GM18508 (cell line): ENCODE measurements at regions not wholly inside any gene's neighbourhood (a gene's known extent, or its start where the extent isn't known, plus 50 kb on each side); places are given as distances from the start of the nearest gene placed in this dataset.

Experiments
- ATAC-seq: cut with Tn5 transposase; IDR thresholded peaks from one replicate; pipeline ENCODE4 v1.9.1; 2021; ENCODE audit warnings: moderate number of reproducible peaks; ENCODE audit not compliant: insufficient read depth, unreplicated experiment

DNA sequence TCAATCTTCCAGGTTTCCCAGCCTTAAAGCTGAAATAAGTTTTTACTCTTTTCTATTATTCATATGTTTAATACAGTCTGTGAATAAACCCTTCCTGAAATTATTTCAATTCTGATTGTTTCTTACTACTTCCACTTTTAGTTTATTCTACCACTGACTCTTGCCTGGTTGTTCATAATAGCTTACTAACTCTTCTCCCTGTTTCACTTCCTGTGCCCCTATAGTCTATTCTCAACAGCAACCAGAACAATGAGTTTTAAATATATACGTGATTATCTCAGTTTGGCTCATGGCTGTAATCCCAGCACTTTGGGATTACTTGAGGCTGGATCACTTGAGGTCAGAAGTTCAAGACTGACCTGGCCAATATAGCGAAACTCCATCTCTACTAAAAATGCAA is 408.0 kb upstream of the SPOCK3 start:
- ATAC-seq, result no peak

DNA sequence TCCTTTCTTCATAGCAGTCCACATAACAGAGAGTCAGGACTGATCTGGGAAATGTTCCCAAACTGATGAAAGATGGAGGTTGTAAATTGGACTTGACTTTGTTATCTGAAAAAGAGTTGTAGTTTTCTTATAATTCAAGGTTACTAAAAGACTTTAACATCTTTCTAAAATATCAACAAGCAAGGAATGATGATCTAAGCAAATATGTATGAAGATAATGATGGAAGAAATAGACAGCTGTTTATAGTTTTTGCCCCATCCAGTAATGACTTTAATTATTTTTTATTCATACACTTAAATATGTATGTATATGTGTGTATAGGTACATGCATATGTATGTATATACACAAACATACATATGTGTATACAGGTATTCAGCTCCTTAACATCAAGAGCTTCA is 411.1 kb upstream of the SPOCK3 start:
- ATAC-seq, result no peak

DNA sequence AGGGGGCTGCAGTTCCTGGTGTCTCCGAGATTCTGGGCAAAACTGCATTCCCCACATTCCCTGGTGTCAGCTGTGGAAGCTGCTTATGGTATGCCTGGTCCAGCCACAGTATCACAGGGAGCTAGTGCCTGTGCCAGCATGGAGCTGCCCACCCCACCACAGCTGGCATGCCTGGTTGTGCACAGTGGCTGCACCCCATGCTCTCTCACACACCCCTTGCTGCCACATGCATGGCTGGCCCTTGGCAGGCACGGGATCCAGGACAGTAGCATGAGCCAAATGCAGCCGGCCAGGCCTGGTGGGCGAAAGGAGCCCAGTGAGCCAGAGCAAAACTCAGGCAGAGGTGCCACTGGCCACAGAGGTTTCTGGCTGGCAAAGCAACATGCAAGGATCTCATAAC is 418.0 kb upstream of the SPOCK3 start:
- no peak for ATAC-seq

DNA sequence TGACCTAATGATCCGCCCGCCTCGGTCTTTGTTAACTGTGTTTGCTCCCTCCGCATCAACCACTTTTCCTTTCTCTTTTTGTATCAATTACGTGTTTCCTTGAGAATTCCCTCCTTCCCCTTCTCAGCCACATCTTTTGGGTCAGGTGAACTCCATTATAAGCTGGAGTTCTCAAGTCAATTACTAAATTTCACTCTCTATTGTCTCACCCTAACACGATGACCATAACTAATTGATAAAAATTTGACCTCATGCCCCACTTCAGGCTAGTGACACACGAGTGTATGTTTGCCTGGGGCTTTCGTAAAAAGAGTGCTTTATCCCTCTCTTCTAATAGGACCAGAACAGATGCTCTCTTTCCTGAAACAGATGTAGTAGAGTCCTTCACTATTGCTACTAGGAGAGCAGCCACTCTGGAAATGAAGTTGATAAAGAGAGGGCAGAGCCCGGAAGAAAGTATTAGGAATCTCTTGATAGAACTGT is 403.6 kb upstream of the ANXA10 start:
- ATAC-seq, result no peak

DNA sequence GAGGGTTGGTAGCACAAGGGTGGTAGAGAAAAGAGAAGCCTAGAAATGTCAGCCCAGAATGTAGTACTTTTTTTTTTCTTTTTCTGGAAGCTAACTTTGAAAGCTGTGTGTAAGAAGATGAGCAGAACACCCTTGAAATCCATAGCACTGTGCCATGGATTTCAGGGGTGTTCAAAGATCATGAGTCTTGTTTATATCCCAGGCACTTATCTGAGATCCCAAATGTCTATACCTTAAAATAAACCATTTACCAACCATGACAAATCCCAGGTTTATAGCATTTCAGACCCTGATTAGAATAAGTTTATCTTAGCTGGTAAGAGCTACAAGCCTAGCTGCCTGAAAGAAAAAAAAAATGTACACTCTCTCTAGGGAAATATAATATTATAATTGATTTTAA is 389.9 kb upstream of the ANXA10 start:
- no peak for ATAC-seq

DNA sequence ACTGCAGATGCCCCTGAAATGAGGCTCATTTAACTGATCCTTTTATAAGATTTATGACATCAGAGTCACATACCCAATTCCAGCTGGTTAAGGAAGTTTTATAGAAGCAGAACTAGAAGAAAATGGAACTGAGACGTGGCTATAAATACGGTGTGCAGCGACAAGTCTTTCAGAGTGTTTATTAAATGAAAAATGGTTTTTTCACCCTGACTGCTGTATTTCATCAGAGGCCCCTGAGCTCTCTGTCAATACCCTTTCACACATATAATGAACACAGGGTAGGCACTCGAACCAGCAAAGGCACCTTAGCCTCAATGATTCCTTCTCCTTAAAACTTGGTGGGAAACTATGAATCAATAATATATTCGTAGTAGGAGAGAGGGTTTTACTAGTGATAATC is 380.8 kb upstream of the ANXA10 start:
- ATAC-seq, result no peak

DNA sequence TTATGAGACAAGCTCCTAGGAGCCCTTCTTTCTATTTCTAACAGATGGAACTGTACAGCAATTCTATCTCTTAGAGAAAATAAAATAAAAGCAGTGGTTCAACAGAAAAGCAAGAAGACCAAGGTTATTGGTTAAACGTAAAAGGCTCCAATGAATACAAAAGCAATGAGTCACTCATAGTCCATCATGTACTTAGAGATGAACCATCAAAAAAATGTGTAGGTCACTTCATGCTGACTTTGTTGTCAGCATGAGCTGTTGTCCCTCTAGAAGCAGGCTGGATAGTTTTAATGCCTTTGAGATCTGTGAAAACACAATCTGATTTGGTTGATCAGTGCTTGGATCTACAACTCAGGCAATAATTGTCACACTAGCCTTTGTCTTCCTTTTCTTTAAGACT is 378.6 kb upstream of the ANXA10 start:
- ATAC-seq, result no peak

DNA sequence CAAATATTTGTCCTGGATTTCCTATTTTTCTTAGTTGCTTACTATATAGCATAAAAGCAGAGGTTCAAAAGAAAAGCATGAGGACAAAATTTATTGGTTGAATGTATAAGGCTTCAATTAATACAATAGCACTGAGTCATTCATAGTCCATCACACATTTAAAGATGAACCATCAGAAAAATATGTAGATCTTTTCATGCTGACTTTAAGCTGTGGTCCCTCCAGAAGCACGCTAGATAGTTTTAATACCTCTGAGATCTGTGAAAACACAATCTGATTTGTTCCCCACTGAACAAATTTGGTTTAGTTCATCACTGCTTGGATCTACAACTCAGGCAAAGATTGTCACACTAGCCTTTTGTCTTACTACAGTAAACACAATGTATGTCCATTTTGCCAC is 377.2 kb upstream of the ANXA10 start:
- no peak for ATAC-seq

DNA sequence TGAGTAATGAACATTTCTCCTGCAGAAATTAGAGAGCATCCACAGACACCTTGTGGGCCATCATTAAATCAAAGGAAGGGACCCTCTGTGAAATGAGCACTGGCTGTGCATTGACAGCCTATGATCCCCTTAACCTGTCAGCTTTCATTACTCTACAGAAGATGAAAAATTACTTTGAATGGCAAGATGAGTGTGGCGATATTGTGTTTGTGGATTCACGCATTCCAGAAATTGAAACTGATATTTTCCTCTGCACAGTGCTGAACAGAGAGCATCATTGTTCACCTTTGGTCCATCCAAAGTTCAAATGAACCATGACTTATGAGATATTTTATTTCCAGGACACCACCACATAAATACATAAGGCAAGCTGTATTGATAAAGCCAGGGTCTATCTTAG is 374.8 kb upstream of the ANXA10 start:
- no peak for ATAC-seq

DNA sequence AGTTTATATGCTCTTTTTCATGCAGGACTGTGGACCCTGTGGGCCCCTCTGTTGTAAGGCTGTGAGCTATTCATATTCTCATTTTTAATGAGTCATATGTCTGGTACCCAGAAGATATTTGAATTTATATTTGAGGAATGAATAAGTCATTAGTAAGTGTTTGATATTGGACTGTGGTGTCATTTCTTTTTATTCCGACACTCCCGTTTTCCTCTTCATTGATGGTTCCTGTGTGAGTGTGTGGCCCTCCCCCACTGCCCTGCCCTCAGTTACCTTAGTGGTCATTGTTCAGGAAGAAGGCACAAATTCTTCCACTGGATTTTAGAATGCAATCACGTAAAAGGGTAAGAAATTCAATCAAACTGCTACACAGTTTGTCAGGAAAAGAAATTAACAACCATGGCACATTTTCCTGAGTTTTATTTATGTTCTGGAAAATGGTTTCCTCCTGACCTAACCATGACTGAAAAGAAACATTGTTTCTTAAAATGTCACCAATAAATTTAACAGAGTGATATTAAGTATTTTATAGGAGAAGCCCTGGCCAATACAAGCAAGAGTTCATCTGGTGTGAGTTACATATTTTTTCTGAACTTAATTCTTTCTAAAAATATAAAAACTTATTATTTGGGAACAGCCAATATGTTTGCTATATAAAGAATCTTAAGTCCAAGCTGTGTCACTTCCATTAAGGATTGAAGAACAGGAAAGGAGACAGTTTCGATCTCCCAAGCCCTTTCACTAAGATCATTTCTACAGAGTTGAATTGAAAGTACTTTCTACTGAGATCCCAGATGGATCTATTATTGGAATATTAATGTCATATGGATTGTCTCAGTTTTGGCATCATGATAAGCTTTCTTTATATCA is 370.5 kb upstream of the ANXA10 start:
- no peak for ATAC-seq

DNA sequence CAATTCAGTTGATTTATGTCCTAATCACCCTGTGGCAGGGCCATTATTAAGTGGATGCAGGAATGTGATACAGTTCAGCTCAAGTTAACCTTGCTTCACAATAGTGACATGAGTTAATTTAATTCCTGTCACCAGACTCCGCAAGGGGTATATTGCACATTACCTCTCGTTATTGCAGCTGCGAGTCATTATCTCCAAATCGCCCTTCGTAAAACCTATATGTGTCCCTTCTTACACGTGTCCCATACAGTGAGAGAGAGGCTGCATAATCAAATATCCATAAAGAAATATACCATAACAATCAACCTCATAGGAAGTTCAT is 369.9 kb upstream of the ANXA10 start:
- ATAC-seq, result no peak

DNA sequence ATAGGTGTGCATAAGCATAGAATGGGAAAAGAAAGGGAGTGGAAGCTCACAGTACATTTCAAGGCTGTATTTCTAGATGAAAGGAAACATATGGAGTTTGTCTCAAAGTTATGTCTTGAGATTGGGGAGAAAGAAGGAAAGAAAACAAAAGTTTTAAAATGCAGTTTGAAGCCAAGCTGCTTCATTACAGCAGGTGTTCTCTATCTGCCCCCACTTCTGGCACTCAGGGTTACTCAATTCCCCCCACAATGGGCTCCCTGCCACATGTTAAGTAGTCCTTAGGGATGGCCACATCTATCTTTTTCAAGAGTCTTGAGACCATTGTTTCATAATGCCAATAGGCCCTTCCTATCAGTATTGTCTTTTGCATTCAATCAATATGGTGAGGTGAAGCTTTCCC is 367.4 kb upstream of the ANXA10 start:
- no peak for ATAC-seq

DNA sequence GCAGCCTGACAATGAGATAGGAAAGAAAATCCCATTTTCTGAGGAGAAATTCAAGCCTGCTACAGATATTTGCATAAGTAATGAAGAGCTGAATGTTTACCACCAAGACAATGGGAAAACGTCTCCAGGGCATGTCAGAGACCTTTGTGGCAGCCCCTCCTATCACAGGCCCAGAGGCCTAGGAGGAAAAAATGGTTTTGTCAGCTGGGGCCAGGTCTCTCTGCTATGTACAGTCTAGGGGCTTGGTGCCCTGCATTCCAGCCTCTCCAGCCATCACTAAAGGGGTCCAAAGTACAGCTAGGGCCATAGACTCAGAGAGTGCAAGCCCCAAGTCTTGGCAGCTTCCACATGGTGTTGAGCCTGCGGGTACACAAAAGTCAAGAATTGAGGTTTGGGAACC is 361.6 kb upstream of the ANXA10 start:
- no peak for ATAC-seq

DNA sequence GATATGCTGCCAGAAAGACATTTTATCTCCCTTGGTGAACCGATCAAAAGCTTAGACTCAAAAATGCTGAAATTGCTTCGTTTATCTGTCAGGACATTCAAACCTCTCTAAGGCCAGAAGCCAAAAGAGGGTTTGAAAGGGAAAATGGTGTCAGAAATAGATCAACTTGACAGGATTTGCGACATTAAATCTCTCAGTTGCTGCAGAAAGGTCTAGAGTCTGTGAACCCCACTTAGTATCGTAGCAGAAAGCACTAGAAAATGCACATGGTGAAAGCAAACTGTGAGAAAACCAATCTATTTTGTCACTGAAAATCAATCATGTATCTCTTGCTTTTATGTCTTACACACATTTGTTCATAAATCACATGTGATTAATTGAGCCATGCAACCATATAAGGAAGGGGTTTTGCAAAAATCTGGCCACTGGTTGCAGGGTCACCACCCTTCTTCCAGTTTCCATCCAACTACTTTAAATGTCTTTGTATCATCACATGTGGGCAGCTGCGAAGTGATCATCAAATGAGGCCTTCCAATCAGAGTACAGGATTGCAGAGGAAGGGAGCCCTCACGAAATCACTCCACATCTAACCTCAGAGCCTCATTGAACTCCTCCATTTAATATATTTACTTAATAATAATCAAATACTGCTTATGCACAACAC is 347.2 kb upstream of the ANXA10 start:
- ATAC-seq, result no peak

DNA sequence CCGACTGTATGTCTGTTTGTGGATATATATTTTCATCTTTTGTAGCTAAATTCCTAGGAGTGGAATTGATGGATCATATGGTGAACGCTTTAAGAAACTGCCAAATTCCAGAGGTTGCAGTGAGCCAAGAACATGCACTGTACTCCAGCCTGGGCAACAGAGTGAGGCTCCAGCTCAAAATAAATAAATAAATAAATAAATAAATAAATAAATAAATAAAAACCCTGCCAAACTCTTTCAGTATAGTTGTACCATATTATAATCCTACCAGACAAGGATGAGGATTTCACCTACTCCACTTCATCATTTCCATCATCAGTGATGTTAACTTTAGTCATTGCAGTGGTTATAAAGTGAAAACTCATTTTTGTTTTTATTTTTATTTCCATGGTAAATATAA is 325.1 kb upstream of the ANXA10 start:
- no peak for ATAC-seq

DNA sequence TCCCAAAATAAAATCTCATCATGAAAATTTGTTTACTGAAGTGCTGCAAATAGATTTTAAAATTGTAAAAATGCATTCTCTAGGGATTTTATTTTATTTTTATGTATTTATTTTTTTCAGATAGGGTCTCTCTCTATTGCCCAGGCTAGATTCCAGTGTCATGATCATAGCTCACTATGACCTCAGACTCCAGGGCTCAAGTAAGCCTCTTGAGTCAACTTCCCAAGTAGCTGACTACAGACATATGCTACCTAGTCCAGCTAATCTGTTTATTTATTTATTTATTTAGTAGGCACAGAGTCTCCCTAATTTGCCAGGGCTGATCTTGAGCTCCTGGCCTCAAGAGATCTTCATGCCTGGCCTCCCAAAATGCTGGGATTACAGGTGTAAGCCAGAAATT is 317.7 kb upstream of the ANXA10 start:
- no peak for ATAC-seq

DNA sequence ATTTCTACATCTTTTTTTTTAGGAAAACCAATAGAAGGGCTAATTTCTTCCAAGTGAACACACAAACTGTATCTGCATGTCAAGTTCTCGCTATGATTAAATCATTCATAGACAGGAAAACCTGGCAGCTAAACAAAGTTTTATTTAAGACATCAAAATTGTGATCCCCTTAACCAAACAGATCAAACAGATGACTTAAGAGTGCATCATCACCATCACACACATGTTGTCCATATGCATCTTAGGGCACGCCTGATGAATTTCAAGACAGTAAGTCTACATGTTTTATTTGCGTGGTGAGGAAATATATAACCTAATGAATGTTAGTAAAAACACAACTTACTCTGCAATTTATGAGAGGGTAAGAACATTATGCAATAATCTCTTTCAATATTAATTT is 317.0 kb upstream of the ANXA10 start:
- no peak for ATAC-seq

DNA sequence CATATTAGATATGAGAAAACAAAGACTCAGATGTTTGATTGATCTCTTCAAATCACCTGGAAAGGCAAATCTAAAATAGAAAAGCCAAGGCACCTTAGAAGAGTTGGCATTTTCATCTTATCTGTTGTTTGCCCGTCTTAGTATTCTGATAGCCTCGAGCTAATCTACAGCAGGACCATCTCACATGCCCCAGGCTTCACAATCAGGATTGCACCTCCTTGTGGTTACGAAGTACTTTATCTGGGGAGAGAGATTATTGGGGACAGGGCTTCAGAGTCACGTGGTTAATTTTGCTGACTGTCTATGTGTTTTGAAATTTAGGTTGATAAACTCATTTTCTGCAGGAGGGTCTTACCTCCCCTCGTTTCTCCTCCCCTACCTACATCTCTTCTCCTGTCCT is 313.1 kb upstream of the ANXA10 start:
- no peak for ATAC-seq

DNA sequence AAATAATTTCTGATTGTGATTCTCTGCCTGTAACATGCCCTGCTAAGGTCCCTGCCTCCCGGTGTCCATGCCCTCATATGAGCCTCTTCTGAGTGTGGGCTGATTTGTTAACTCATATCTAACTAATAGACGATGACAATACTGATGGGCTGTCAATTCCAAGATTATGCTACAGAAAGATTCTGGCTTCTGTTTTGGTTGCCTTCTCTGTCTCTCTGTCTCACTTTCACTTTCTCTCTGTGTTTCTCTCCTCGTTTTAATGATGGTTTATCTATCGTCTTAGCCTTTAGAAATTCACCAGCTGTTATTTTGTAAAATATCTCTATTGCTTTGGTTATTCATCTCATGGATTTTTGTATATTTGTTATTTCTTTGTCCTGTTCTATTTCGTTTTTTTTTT is 312.5 kb upstream of the ANXA10 start:
- no peak for ATAC-seq

DNA sequence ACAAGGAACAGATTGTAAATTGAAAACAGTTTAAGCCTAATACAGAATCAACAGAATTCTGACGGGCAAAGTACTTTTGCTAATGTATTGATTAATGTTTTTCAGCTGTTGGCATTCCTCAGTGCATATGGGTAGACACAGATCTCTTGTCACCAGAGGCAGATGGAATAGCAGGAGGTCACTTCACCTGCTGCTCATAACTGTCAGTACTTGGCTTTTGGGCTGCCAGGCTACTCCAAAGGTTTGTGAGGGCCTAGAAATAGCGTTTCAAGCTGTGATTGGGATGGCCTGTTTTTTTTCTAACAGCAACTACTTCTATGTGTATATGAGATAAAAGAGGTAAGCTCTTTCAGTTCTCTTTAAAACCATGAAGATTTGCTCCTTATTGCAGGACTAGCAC is 307.5 kb upstream of the ANXA10 start:
- ATAC-seq, result no peak

DNA sequence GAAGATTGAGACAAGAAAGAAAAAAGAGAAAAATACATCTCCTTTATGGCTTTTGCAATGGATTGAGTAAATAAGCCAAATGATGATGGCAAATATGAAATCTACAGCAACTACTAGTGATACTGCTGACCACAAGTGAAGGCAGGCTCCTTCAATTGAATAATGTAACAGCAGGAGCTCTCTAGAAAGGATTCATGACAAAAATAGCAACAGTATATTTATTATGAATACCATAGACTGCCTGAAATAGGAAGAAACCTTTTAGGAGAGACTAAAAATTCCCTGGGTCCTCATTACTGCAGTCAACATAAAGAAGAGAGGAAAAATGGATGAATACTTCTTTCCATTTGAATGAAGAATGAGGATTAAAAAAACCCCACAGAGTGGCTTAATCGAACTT is 306.8 kb upstream of the ANXA10 start:
- ATAC-seq, result no peak

DNA sequence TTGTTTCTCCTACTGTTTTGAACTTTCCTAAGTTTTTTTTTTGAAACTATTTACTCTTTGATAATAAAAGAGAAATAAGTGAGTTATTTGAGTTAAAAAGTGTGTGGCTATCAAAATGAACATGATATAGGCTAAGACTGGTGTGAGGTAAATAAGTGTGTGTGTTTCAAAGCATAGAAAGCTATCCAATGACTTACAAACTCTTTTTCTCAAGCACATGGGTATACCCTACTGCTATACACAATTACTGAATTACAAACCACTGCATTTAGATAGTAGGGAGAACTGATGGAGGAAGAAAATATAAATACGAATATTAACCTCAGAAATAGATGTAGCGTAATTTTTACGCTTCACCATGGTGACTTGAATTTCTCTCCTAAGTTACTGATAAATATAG is 305.8 kb upstream of the ANXA10 start:
- no peak for ATAC-seq
